Nephron progenitor cell (in vitro differentiated cells): ENCODE measurements at regions not wholly inside any gene's neighbourhood (a gene's known extent, or its start where the extent isn't known, plus 50 kb on each side); places are given as distances from the start of the nearest gene placed in this dataset.
"Not testable (repeated sequence)": the region's sequence is repeated elsewhere in the genome, so short reads cannot be mapped to it uniquely, and the experiment has no call there.

Experiments used
- DNase-seq: peaks from one replicate; pipeline ENCODE4 v3.0.0; 2021
- H3K27ac Mint-ChIP-seq: 2 replicates; pipeline ENCODE4 v1.8.0; 2021; ENCODE audit warnings: mild to moderate bottlenecking, moderate library complexity, mixed read lengths
- H3K27me3 Mint-ChIP-seq: 2 replicates; pipeline ENCODE4 v1.8.0; 2021; ENCODE audit warnings: mild to moderate bottlenecking, low read depth, mixed read lengths; ENCODE audit not compliant: poor library complexity
- H3K36me3 Mint-ChIP-seq: 2 replicates; pipeline ENCODE4 v1.8.0; 2021; ENCODE audit warnings: low read depth, mixed read lengths
- H3K4me1 Mint-ChIP-seq: 2 replicates; pipeline ENCODE4 v1.8.0; 2021; ENCODE audit warnings: mixed read lengths
- H3K4me3 Mint-ChIP-seq: 2 replicates; pipeline ENCODE4 v1.8.0; 2021; ENCODE audit warnings: mild to moderate bottlenecking, moderate library complexity, mixed read lengths
- H3K9me3 Mint-ChIP-seq: 2 replicates; pipeline ENCODE4 v1.8.0; 2021; ENCODE audit warnings: mild to moderate bottlenecking, moderate library complexity, mixed read lengths
- TF ChIP-seq, protein P1 (sequence below): fragments of 200-600 bp; sonication (generic); IDR thresholded peaks from 2 replicates; pipeline ENCODE4 v1.5.0; 2021; ENCODE audit warnings: antibody characterized with exemption

DNA sequence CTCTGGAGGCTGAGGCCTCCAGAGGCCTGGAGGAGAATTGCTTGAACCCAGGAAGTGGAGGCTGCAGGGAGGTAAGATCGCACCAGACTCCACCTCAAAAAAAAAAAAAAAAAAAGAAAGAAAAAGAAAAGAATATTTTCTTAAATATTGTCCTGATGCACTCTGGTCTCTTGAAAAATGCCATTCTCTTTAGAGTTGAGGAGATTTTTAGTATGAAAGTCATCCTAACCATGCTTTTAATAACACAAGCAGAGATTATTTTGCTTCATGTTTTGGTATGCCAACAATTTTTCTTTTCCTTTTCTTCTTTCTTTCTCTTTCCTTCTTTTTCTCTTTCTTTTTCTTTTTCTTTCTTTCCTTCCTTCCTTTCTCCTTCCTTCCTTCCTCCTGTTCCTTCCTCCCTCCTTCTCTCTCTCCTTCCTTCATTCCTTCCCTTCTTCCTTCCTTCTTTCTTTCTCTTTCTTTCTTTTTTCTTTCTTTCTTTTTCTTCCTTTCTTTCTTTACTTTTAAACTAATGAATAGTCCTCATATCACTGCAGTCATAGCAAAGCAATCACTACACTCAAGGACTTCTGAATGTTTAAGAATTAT lies 116.9 kb upstream of the CCNH start:
- Mint-ChIP-seq H3K4me1 (no peaks in the 10 kb centered on the region), H3K27me3 (peaks cover 4% of the 10 kb centered on the region), H3K27ac (no peak overlapping the region), H3K36me3 (no peaks in the 10 kb centered on the region), H3K9me3 (no peaks in the 10 kb centered on the region), H3K4me3 (no peak overlapping the region)
- DNase-seq: no peak
- TF ChIP-seq, protein P1, sequence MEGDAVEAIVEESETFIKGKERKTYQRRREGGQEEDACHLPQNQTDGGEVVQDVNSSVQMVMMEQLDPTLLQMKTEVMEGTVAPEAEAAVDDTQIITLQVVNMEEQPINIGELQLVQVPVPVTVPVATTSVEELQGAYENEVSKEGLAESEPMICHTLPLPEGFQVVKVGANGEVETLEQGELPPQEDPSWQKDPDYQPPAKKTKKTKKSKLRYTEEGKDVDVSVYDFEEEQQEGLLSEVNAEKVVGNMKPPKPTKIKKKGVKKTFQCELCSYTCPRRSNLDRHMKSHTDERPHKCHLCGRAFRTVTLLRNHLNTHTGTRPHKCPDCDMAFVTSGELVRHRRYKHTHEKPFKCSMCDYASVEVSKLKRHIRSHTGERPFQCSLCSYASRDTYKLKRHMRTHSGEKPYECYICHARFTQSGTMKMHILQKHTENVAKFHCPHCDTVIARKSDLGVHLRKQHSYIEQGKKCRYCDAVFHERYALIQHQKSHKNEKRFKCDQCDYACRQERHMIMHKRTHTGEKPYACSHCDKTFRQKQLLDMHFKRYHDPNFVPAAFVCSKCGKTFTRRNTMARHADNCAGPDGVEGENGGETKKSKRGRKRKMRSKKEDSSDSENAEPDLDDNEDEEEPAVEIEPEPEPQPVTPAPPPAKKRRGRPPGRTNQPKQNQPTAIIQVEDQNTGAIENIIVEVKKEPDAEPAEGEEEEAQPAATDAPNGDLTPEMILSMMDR: no peak

DNA sequence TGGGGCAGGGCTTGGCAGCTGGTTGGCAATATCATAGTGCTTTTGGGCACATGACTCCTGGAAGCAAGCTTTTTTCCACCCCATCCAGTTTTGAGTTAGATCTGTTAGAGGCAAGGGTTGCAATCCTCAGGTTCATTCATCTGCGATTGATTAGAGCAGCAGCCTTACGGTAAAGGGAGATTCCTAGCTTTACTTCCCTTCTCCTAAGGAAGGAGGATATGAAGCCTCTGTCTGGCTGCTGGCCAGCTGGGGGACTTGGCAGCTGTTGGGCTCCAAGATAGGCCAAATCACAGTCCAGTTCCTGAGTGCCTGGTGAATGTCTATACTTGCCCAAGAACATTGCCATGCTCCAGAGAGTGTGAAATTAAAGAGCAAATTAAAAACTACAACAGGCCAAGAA lies 113.4 kb upstream of the CCNH start:
- H3K9me3 Mint-ChIP-seq: no peaks in the 10 kb centered on the region
- H3K27ac Mint-ChIP-seq: no peak overlapping the region
- DNase-seq: no peak
- no peaks in the 10 kb centered on the region for H3K4me1 Mint-ChIP-seq
- H3K27me3 Mint-ChIP-seq: no peaks in the 10 kb centered on the region
- H3K36me3 Mint-ChIP-seq: no peaks in the 10 kb centered on the region
- TF ChIP-seq, protein P1: no peak
- no peak overlapping the region for H3K4me3 Mint-ChIP-seq

DNA sequence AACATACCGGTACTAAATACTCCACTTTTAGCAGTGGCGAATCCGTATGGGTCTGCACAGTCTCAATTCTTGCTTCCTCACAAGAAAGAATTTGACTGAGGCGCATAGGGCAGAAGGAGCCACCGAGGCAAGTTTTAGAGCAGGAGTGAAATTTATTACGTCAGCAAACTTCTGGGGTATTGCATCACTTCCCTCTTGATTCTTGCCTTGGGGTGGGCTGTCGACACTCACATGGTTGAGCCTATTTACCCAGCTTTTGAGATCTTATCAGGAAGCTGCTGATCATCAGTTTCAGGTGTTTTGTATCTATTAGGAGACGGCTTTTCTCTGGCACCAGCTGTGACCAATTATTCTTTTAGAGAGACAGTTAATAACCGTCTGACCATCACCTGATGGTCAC lies 111.5 kb upstream of the CCNH start:
- DNase-seq: no peak
- Mint-ChIP-seq H3K4me3 (no peak overlapping the region), H3K36me3 (no peaks in the 10 kb centered on the region), H3K4me1 (no peaks in the 10 kb centered on the region), H3K9me3 (no peaks in the 10 kb centered on the region), H3K27me3 (no peaks in the 10 kb centered on the region), H3K27ac (no peak overlapping the region)
- TF ChIP-seq, protein P1: no peak

DNA sequence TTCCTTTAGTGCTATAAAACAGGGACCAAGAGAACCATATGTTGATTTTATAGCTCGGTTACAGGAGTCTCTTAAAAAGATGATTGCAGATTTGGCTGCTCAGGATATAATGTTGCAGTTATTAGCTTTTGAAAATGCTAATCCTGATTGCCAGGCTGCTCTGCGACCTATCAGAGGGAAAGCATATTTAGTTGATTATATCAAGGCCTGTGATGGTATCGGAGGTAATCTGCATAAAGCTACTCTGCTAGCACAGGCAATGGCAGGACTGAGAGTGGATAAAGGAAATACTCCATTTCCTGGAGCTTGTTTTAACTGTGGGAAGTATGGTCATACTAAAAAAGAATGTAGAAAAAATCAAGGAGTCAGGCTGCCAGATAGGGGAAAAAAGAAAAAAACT lies 99.0 kb upstream of the CCNH start:
- not testable (repeated sequence) for H3K27me3 Mint-ChIP-seq, DNase-seq, H3K36me3 Mint-ChIP-seq, H3K9me3 Mint-ChIP-seq, H3K4me3 Mint-ChIP-seq, H3K4me1 Mint-ChIP-seq, H3K27ac Mint-ChIP-seq

DNA sequence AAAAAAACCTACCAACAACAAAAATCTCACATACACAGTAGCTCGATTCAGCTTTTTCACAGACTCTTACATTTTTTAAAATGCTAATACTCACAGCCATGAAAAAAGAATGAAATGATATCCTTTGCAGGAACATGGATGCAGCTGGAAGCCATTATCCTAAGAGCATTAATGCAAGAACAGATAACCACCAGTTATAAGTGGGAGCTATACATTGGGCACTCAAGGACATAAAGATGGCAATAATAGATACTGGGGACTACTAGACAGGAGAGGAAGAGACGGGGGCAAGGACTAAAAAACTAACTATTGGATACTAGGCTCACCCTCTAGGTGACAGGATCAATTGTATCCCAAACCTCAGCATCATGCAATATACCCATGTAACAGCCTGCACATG lies 90.3 kb upstream of the CCNH start:
- no peaks in the 10 kb centered on the region for H3K27me3 Mint-ChIP-seq
- no peaks in the 10 kb centered on the region for H3K36me3 Mint-ChIP-seq
- H3K9me3 Mint-ChIP-seq: no peaks in the 10 kb centered on the region
- H3K27ac Mint-ChIP-seq: no peak overlapping the region
- no peak overlapping the region for H3K4me3 Mint-ChIP-seq
- H3K4me1 Mint-ChIP-seq: no peaks in the 10 kb centered on the region
- no peak for DNase-seq
- TF ChIP-seq, protein P1: no peak

DNA sequence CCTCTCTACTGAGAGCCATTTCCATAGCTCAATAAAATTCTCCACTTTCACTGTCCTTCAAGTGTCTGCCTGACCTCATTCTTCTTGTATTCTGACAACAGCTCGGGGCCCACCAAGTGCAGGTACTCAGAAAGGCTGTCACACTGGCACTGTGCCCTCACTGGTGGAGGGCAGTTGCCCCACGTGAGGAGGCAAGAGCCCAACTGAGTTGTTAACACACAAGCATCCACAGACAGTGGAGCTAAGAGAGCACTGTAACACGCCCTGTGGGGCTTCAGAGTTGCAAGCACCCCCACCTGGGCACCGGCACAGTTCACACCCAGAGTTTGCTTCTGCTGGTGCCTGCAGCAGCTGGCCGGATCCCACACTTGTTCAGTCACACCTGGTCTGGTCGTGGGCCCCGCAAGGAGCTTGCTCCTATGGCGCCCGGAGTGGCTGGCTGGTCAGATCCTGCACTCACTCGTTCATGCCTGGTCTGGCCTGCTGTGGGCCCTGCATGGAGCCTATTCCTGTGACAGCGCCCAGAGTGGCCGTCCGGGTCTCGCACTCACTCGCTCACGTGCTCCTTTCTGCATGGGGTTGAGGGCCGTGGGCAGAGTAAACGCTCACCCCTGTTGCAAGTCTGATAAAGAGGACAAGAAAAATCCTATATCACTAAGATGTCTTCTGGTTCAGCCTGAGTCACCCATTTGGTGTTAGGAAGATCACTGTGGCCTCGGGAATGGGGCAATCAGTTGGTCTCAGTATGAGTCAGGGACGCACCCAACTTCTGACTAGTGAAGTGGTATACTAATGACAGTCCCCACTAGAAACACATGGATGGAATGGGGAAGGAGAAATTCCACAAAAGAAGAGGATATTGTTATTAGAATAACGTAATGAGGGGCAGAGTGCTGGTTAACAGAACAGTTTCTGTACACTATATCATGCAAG lies 87.0 kb upstream of the CCNH start:
- Mint-ChIP-seq H3K4me1 (no peaks in the 10 kb centered on the region), H3K4me3 (no peak overlapping the region), H3K27me3 (no peaks in the 10 kb centered on the region), H3K27ac (no peak overlapping the region), H3K9me3 (peaks cover 18% of the 10 kb centered on the region), H3K36me3 (no peaks in the 10 kb centered on the region)
- TF ChIP-seq, protein P1: no peak
- DNase-seq: no peak
